ENCODE measurements at regions not wholly inside any gene's neighbourhood (a gene's known extent, or its start where the extent isn't known, plus 50 kb on each side); places are given as distances from the start of the nearest gene placed in this dataset.

DNA sequence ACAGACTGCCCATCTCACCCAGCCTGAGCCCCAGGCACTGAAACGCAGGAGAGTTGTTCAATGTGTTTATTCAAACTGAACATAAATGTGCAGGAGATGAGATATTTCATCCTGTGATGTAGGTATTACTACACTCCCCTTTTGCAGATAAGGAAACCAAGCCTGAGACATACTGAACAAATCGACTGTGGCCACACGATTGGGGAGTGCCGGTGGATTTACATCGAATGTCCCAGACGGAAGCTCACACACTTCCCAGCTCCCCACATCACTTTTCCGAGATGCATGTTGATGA, 94.8 kb upstream of the ALKAL2 start:
- Histone ChIP-seq H3K79me2 (ENCODE audit: low read depth) (no peaks in the 10 kb centered on the region), H3K36me3 (ENCODE audit: low read depth) (no peaks in the 10 kb centered on the region), H3F3A (ENCODE audit: insufficient read depth, low read depth) (peaks cover 5% of the 10 kb centered on the region; the same call in 1 of the 2 replicates), H3K9me2 (ENCODE audit: insufficient read depth) (no peaks in the 10 kb centered on the region), H3K9me3 (ENCODE audit: insufficient read depth, low read depth) (peaks cover 9% of the 10 kb centered on the region), H3K27ac (no peak overlapping the region), H3K27me3 (ENCODE audit: insufficient read depth, low read depth) (no peaks in the 10 kb centered on the region), H3K4me3 (no peak overlapping the region), H3K4me2 (no peak overlapping the region), H2AFZ (no peak overlapping the region), H3K4me1 (replicated peaks; ENCODE audit: insufficient read depth) (peaks cover 14% of the 10 kb centered on the region), H4K20me1 (ENCODE audit: insufficient read depth) (no peaks in the 10 kb centered on the region)
- ChIA-PET CTCF (no interaction called here), POLR2A (ENCODE audit: unreplicated experiment) (no interaction called here)
- TF ChIP-seq, protein P1, sequence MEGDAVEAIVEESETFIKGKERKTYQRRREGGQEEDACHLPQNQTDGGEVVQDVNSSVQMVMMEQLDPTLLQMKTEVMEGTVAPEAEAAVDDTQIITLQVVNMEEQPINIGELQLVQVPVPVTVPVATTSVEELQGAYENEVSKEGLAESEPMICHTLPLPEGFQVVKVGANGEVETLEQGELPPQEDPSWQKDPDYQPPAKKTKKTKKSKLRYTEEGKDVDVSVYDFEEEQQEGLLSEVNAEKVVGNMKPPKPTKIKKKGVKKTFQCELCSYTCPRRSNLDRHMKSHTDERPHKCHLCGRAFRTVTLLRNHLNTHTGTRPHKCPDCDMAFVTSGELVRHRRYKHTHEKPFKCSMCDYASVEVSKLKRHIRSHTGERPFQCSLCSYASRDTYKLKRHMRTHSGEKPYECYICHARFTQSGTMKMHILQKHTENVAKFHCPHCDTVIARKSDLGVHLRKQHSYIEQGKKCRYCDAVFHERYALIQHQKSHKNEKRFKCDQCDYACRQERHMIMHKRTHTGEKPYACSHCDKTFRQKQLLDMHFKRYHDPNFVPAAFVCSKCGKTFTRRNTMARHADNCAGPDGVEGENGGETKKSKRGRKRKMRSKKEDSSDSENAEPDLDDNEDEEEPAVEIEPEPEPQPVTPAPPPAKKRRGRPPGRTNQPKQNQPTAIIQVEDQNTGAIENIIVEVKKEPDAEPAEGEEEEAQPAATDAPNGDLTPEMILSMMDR (conservative IDR thresholded peaks at IDR 0.05), result no peak
- TF ChIP-seq EZH2 (IDR thresholded peaks at IDR 0.05; ENCODE audit: low read depth), result no peak
- DNase-seq, result no peak
- BruUV-seq (replicated peaks), result no TSS peak
- intact Hi-C loops (cut with micrococcal nuclease; ENCODE audit: unreplicated experiment), result no loop called here

GRCh38 chr2:381941-382727, 94.2 kb upstream of the ALKAL2 start:
- Histone ChIP-seq H3K4me3 (no peak overlapping the region), H3K36me3 (ENCODE audit: low read depth) (no peaks in the 10 kb centered on the region), H3K9me2 (ENCODE audit: insufficient read depth) (no peaks in the 10 kb centered on the region), H3K4me2 (no peak overlapping the region), H2AFZ (no peak overlapping the region), H3K27ac (no peak overlapping the region), H3K79me2 (ENCODE audit: low read depth) (no peaks in the 10 kb centered on the region), H4K20me1 (ENCODE audit: insufficient read depth) (no peaks in the 10 kb centered on the region), H3F3A (ENCODE audit: insufficient read depth, low read depth) (peaks cover 5% of the 10 kb centered on the region; the same call in 1 of the 2 replicates), H3K9me3 (ENCODE audit: insufficient read depth, low read depth) (peaks cover 9% of the 10 kb centered on the region), H3K27me3 (ENCODE audit: insufficient read depth, low read depth) (no peaks in the 10 kb centered on the region), H3K4me1 (replicated peaks; ENCODE audit: insufficient read depth) (peaks cover 14% of the 10 kb centered on the region)
- no peak for DNase-seq
- no TSS peak for BruUV-seq (replicated peaks)
- TF ChIP-seq, protein P1 (conservative IDR thresholded peaks at IDR 0.05), result no peak
- CTCF ChIA-PET, result no interaction called here
- intact Hi-C loops (cut with micrococcal nuclease; ENCODE audit: unreplicated experiment), result no loop called here
- POLR2A ChIA-PET (ENCODE audit: unreplicated experiment), result no interaction called here

DNA sequence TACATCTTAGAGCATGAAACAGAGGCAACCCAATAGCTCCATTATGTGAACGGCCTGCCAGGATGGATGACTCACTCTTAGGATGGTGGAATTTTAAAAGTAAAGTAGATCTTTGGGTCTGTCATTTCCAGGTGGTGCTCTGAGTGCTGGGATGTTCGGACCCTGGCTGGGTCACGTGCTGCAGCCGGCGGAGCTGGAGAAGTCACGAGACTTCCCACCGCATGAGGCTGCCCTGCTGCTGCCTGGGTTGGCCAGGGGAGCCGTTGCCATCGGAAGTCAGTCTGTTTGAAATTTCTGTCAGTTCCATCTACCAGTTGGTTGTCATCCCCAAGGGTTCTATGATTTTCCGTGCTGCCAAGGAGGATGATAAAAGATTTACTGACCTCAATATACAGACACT, 93.3 kb upstream of the ALKAL2 start:
- BruUV-seq (replicated peaks), result no TSS peak
- Histone ChIP-seq H3K27ac (no peak overlapping the region), H3K4me2 (no peak overlapping the region), H3K9me3 (ENCODE audit: insufficient read depth, low read depth) (peaks cover 12% of the 10 kb centered on the region), H3K9me2 (ENCODE audit: insufficient read depth) (no peaks in the 10 kb centered on the region), H3K27me3 (ENCODE audit: insufficient read depth, low read depth) (no peaks in the 10 kb centered on the region), H3K4me3 (no peak overlapping the region), H3K79me2 (ENCODE audit: low read depth) (no peaks in the 10 kb centered on the region), H4K20me1 (ENCODE audit: insufficient read depth) (no peaks in the 10 kb centered on the region), H3K4me1 (replicated peaks; ENCODE audit: insufficient read depth) (peaks cover 14% of the 10 kb centered on the region), H2AFZ (no peak overlapping the region; the same call in 1 of the 2 replicates), H3K36me3 (ENCODE audit: low read depth) (no peaks in the 10 kb centered on the region), H3F3A (ENCODE audit: insufficient read depth, low read depth) (peaks cover 5% of the 10 kb centered on the region; the same call in 1 of the 2 replicates)
- TF ChIP-seq, protein P1 (conservative IDR thresholded peaks at IDR 0.05), result no peak
- no peak for TF ChIP-seq EZH2 (IDR thresholded peaks at IDR 0.05; ENCODE audit: low read depth)
- CTCF ChIA-PET, result no interaction called here
- POLR2A ChIA-PET (ENCODE audit: unreplicated experiment), result no interaction called here
- no peak for DNase-seq
- intact Hi-C loops (cut with micrococcal nuclease; ENCODE audit: unreplicated experiment), result no loop called here
